Nephron (organoid): ENCODE measurements at regions not wholly inside any gene's neighbourhood (a gene's known extent, or its start where the extent isn't known, plus 50 kb on each side); places are given as distances from the start of the nearest gene placed in this dataset.

Experiments used
- H3K27ac Mint-ChIP-seq, 3 experiments: 2 replicates each; pipeline ENCODE4 v1.8.0; 2020; ENCODE audit warnings: mixed read lengths in 3 of 3, mild to moderate bottlenecking in 2 of 3, moderate library complexity in 1 of 3
- H3K27me3 Mint-ChIP-seq: 2 replicates; pipeline ENCODE4 v1.8.0; 2021; ENCODE audit warnings: low read depth, mild to moderate bottlenecking, moderate library complexity, mixed read lengths
- H3K36me3 Mint-ChIP-seq: 2 replicates; pipeline ENCODE4 v1.8.0; 2020; ENCODE audit warnings: low read depth, mixed read lengths
- H3K4me1 Mint-ChIP-seq: 2 replicates; pipeline ENCODE4 v1.8.0; 2020; ENCODE audit warnings: mixed read lengths
- H3K4me3 Mint-ChIP-seq, 3 experiments: 2 replicates each; pipeline ENCODE4 v1.8.0; 2020; ENCODE audit warnings: mild to moderate bottlenecking in 3 of 3, mixed read lengths in 3 of 3, moderate library complexity in 2 of 3
- H3K9me3 Mint-ChIP-seq: 2 replicates; pipeline ENCODE4 v1.8.0; 2020; ENCODE audit warnings: mixed read lengths
- TF ChIP-seq, protein P1 (sequence below), 3 experiments: fragments of 200-600 bp; sonication (generic); IDR thresholded peaks; one replicate each; pipeline ENCODE4 v1.5.0; 2021; ENCODE audit warnings: antibody characterized with exemption in 3 of 3; ENCODE audit not compliant: unreplicated experiment in 3 of 3

DNA sequence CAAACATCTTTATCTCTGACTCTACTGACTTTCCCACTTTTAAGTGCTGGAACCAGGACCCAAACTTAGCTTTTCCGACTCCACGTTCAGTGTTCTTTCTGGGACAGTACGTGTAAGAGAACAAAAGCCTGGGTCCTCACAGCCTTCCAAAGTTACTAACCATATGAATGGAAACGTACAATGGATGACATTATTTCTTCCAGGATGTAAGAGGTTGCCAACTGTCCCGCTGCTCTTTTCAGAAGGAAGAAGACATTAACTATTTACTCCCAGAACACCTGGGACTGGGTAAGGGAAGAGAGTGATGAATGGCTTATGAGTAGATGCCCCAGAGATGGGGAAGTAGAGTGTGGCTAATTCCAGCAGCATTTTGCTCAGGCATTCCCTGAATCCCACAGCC lies 114.7 kb downstream of the TRAPPC11 start:
- Mint-ChIP-seq H3K4me1 (no peaks in the 10 kb centered on the region), H3K27ac (no peak overlapping the region), H3K9me3 (peaks cover 7% of the 10 kb centered on the region), H3K36me3 (no peaks in the 10 kb centered on the region), H3K4me3 (no peak overlapping the region), H3K27me3 (peaks cover 3% of the 10 kb centered on the region)
- TF ChIP-seq, protein P1, sequence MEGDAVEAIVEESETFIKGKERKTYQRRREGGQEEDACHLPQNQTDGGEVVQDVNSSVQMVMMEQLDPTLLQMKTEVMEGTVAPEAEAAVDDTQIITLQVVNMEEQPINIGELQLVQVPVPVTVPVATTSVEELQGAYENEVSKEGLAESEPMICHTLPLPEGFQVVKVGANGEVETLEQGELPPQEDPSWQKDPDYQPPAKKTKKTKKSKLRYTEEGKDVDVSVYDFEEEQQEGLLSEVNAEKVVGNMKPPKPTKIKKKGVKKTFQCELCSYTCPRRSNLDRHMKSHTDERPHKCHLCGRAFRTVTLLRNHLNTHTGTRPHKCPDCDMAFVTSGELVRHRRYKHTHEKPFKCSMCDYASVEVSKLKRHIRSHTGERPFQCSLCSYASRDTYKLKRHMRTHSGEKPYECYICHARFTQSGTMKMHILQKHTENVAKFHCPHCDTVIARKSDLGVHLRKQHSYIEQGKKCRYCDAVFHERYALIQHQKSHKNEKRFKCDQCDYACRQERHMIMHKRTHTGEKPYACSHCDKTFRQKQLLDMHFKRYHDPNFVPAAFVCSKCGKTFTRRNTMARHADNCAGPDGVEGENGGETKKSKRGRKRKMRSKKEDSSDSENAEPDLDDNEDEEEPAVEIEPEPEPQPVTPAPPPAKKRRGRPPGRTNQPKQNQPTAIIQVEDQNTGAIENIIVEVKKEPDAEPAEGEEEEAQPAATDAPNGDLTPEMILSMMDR (IDR thresholded peaks at IDR 0.05; ENCODE audit: unreplicated experiment in 3 of 3): no peak

DNA sequence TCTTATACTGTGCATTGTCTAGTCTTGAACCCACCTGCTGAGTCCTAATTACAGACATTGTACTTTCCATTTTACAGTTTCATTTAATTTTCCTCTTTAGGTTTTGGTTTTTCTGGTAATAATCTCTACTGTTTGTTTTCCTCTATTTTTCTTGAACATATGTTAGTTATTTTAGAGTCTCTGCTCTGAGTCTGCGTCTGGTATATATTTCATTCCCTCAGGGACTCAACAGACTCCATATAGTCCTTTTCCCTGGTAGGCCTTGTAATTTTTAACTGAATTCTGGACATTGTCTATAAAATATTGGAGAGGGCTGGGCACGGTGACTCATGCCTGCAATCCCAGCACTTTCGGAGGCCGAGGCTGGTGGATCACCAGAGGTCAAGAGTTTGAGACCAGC lies 121.8 kb upstream of the STOX2 start:
- Mint-ChIP-seq H3K4me3 (no peak overlapping the region), H3K27ac (peak overlapping the region in 1 of 3 experiments; percentile 10), H3K9me3 (peaks cover 6% of the 10 kb centered on the region), H3K4me1 (peaks cover 13% of the 10 kb centered on the region), H3K36me3 (no peaks in the 10 kb centered on the region), H3K27me3 (no peaks in the 10 kb centered on the region)
- TF ChIP-seq, protein P1 (IDR thresholded peaks at IDR 0.05; ENCODE audit: unreplicated experiment in 3 of 3): no peak

DNA sequence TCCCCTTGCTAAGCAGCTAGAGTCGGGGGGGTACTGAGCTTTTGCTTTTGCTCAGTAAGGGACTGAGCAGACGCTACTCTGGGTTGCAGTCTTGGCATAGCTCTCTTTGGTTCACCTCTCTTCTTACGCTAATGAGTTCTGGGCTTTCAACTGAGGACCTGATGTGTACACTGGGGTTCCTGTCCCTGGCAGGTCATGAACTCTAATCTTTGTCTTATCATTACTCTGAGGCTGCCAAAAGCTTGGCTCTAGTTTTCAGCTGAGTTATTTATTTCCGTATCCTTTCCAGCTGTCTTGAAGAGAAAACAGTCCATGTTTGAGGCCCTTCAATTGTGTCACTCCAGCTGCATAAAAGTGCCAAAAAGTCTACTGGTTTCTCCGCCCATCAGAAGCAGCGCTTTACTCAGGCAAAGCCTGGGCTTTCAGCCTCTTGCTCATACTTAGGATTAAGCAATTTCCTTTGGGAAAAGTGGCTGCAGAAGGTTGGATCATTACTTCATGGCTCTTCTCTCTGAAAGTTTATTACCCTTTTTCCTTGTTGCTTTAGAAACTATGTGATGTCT lies 121.0 kb upstream of the STOX2 start:
- peaks cover 6% of the 10 kb centered on the region for H3K9me3 Mint-ChIP-seq
- H3K36me3 Mint-ChIP-seq: no peaks in the 10 kb centered on the region
- peak overlapping the region; percentile 45 to 68 (median 45) for H3K27ac Mint-ChIP-seq
- H3K4me3 Mint-ChIP-seq: no peak overlapping the region
- peaks cover 13% of the 10 kb centered on the region for H3K4me1 Mint-ChIP-seq
- TF ChIP-seq, protein P1 (IDR thresholded peaks at IDR 0.05; ENCODE audit: unreplicated experiment in 3 of 3): no peak
- H3K27me3 Mint-ChIP-seq: no peaks in the 10 kb centered on the region

GRCh38 chr4:183788308-183788905 lies 116.7 kb upstream of the STOX2 start:
- Mint-ChIP-seq H3K4me3 (no peak overlapping the region), H3K36me3 (no peaks in the 10 kb centered on the region), H3K9me3 (peaks cover 18% of the 10 kb centered on the region), H3K27ac (no peak overlapping the region), H3K27me3 (peaks cover 11% of the 10 kb centered on the region), H3K4me1 (peaks cover 9% of the 10 kb centered on the region)
- TF ChIP-seq, protein P1 (IDR thresholded peaks at IDR 0.05; ENCODE audit: unreplicated experiment in 3 of 3): no peak

- Mint-ChIP-seq H3K27me3 (peaks cover 15% of the 10 kb centered on the region), H3K9me3 (peaks cover 29% of the 10 kb centered on the region), H3K27ac (no peak overlapping the region), H3K4me1 (no peaks in the 10 kb centered on the region), H3K36me3 (peaks cover 3% of the 10 kb centered on the region), H3K4me3 (no peak overlapping the region)
- TF ChIP-seq, protein P1 (IDR thresholded peaks at IDR 0.05; ENCODE audit: unreplicated experiment in 3 of 3): no peak
Observed at GRCh38 chr4:183789657-183790056, 115.5 kb upstream of the STOX2 start.

DNA sequence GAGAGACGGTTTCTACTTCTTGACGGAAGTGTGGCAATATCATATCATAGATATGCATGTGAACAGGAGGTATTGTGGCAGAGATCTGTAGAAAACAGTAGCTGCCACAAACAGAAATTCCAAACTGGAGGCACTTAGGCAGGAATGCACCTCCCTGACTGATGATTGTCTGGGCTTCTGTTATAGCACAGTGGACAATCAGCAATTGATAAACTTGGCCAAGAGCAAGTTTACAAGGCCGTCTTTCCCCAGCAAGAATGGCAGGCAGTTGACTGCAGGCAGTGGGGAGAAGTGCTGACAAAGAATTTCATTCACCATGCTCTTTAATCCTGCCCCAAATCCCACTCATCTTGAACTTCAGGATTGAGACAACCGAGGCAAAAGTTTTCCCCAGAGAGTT lies 114.4 kb upstream of the STOX2 start:
- TF ChIP-seq, protein P1 (IDR thresholded peaks at IDR 0.05; ENCODE audit: unreplicated experiment in 3 of 3): no peak
- Mint-ChIP-seq H3K27me3 (peaks cover 21% of the 10 kb centered on the region), H3K27ac (no peak overlapping the region), H3K4me3 (no peak overlapping the region), H3K9me3 (peaks cover 36% of the 10 kb centered on the region), H3K36me3 (peaks cover 5% of the 10 kb centered on the region), H3K4me1 (no peaks in the 10 kb centered on the region)
